ENCODE measurements at regions not wholly inside any gene's neighbourhood (a gene's known extent, or its start where the extent isn't known, plus 50 kb on each side); places are given as distances from the start of the nearest gene placed in this dataset.

GRCh38 chr1:88434836-88435235 is 249.2 kb upstream of the PKN2 start:
- TF ChIP-seq EP300 (IDR thresholded peaks at IDR 0.05) (no peak), CTCF (IDR thresholded peaks at IDR 0.05) (no peak)
